ENCODE measurements at regions not wholly inside any gene's neighbourhood (a gene's known extent, or its start where the extent isn't known, plus 50 kb on each side); places are given as distances from the start of the nearest gene placed in this dataset.

DNA sequence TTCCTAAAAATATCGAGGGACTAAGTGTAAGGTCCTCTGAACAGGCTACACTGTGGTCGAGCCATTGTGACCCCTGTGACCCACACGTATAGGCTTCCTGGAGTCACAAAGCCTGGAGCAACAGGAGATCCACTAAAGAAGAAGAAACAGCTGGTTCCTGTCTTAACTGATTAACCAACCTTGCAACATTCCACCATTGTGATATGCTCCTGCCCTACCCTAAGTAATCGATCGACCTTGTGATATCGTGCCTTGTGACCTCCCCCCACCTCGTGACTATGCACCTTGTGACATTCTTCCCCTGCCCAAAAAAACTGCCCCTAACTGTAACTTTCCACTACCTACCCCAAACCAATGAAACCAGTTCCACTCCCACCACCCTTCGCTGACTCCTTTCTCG is 304.6 kb upstream of the FAM78B start:
- FAIRE-seq: no peak
- no peaks in the 10 kb centered on the region for H3K4me1 ChIP-seq (ENCODE audit: control insufficient read depth in 2 of 3, insufficient read depth in 2 of 3, low read depth in 1 of 3, low read length in 3 of 3)
- H3K9ac ChIP-seq (ENCODE audit: low read length in 3 of 3): no peak overlapping the region
- TF ChIP-seq, protein P1, sequence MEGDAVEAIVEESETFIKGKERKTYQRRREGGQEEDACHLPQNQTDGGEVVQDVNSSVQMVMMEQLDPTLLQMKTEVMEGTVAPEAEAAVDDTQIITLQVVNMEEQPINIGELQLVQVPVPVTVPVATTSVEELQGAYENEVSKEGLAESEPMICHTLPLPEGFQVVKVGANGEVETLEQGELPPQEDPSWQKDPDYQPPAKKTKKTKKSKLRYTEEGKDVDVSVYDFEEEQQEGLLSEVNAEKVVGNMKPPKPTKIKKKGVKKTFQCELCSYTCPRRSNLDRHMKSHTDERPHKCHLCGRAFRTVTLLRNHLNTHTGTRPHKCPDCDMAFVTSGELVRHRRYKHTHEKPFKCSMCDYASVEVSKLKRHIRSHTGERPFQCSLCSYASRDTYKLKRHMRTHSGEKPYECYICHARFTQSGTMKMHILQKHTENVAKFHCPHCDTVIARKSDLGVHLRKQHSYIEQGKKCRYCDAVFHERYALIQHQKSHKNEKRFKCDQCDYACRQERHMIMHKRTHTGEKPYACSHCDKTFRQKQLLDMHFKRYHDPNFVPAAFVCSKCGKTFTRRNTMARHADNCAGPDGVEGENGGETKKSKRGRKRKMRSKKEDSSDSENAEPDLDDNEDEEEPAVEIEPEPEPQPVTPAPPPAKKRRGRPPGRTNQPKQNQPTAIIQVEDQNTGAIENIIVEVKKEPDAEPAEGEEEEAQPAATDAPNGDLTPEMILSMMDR (IDR thresholded peaks at IDR 0.05; ENCODE audit: borderline replicate concordance, extremely low read depth, insufficient read depth): no peak
- H3K27me3 ChIP-seq (ENCODE audit: control insufficient read depth, insufficient read depth, low read length): no peaks in the 10 kb centered on the region
- H3K36me3 ChIP-seq (ENCODE audit: control insufficient read depth in 2 of 3, insufficient read depth in 3 of 3, low read length in 3 of 3): no peaks in the 10 kb centered on the region
- no peaks in the 10 kb centered on the region for H3K9me3 ChIP-seq (ENCODE audit: control insufficient read depth in 2 of 3, insufficient read depth in 1 of 3, low read length in 3 of 3)
- DNase-seq: no peak
- H3K4me3 ChIP-seq (ENCODE audit: low read length in 3 of 3): no peak overlapping the region
- intact Hi-C loops (cut with DNase I): no loop called here
- H3K27ac ChIP-seq (ENCODE audit: low read depth in 2 of 2, low read length in 2 of 2): no peak overlapping the region

DNA sequence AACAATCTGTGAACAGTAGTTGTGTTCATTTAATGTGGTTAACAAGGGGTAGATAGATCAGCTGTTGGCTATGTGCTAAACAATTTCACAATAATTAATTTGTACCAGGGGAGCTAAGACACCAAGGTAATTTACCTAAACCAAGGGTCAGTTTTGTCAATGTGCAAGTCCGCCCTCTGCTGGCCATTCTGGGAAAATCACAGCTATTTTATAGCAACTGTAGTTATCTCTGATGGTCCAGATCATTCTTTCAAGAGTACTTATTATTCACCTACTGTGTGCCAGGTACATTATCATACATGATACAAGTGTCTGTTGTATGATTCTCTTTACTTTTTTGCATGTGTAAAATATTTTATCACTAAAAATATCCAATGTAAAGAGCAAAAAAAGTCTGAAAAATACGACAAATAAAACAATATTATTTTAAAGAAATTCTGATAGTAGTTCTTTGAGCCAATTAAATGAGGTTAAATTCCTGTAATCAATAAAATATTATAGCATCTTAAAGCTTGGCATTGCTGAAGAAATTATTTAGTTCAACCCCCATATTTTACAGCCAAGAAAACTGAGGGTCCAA is 312.3 kb upstream of the FAM78B start:
- DNase-seq: peak in 4 of 5 donors; percentile 40 to 54 (median 50)
- TF ChIP-seq, protein P1 (IDR thresholded peaks at IDR 0.05; ENCODE audit: borderline replicate concordance, extremely low read depth, insufficient read depth): peak; percentile 60
- Histone ChIP-seq H3K9me3 (ENCODE audit: control insufficient read depth in 2 of 3, insufficient read depth in 1 of 3, low read length in 3 of 3) (no peaks in the 10 kb centered on the region), H3K4me3 (ENCODE audit: low read length in 3 of 3) (no peak overlapping the region), H3K27me3 (ENCODE audit: control insufficient read depth, insufficient read depth, low read length) (no peaks in the 10 kb centered on the region), H3K9ac (ENCODE audit: low read length in 3 of 3) (no peak overlapping the region), H3K36me3 (ENCODE audit: control insufficient read depth in 2 of 3, insufficient read depth in 3 of 3, low read length in 3 of 3) (no peaks in the 10 kb centered on the region), H3K4me1 (ENCODE audit: control insufficient read depth in 2 of 3, insufficient read depth in 2 of 3, low read depth in 1 of 3, low read length in 3 of 3) (no peaks in the 10 kb centered on the region), H3K27ac (ENCODE audit: low read depth in 2 of 2, low read length in 2 of 2) (no peak overlapping the region)
- FAIRE-seq: peak; percentile 70
- intact Hi-C loops (cut with DNase I): no loop called here

DNA sequence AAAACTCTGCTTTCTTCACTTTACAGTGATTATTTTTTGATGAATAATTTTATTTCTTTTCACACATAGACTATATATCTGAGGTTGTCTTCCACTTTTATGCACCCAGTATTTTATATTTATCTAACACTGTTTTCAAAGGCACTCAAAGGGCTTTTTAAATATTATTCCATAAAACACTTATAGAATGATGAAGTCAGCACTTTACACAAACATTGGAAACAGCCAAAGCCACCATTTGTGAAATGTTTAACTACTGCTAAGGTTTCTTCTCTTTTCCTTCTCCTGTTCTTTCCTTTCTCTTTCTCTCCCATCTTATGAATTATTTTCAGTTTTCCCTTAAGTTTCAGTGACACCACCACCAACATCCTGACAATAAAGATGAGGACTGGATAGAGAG is 317.7 kb upstream of the FAM78B start:
- no peak for FAIRE-seq
- intact Hi-C loops (cut with DNase I): no loop called here
- Histone ChIP-seq H3K36me3 (ENCODE audit: control insufficient read depth in 2 of 3, insufficient read depth in 3 of 3, low read length in 3 of 3) (no peaks in the 10 kb centered on the region), H3K27ac (ENCODE audit: low read depth in 2 of 2, low read length in 2 of 2) (no peak overlapping the region), H3K9ac (ENCODE audit: low read length in 3 of 3) (no peak overlapping the region), H3K4me1 (ENCODE audit: control insufficient read depth in 2 of 3, insufficient read depth in 2 of 3, low read depth in 1 of 3, low read length in 3 of 3) (no peaks in the 10 kb centered on the region), H3K9me3 (ENCODE audit: control insufficient read depth in 2 of 3, insufficient read depth in 1 of 3, low read length in 3 of 3) (no peaks in the 10 kb centered on the region), H3K4me3 (ENCODE audit: low read length in 3 of 3) (no peak overlapping the region), H3K27me3 (ENCODE audit: control insufficient read depth, insufficient read depth, low read length) (no peaks in the 10 kb centered on the region)
- no peak for DNase-seq
- TF ChIP-seq, protein P1 (IDR thresholded peaks at IDR 0.05; ENCODE audit: borderline replicate concordance, extremely low read depth, insufficient read depth): no peak

DNA sequence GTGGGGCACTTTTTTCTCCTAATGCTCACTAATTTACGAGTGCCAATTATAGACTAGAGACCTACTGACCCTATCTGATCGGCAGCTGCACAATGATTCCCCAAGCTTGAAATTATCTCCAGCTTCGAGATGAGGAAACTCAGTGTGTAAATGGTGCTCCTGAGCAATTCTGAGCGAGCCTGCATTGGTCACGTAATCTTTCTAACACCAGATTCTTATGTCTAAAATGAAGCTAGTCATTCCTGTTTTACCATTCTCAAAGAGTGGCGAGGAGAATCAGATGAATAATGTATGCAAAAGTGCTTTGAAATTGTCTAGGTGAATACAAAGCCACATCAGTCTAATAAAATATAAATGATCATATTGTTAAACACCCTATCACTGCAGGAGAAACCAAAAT is 318.1 kb upstream of the FAM78B start:
- Histone ChIP-seq H3K9me3 (ENCODE audit: control insufficient read depth in 2 of 3, insufficient read depth in 1 of 3, low read length in 3 of 3) (no peaks in the 10 kb centered on the region), H3K4me1 (ENCODE audit: control insufficient read depth in 2 of 3, insufficient read depth in 2 of 3, low read depth in 1 of 3, low read length in 3 of 3) (no peaks in the 10 kb centered on the region), H3K4me3 (ENCODE audit: low read length in 3 of 3) (no peak overlapping the region), H3K27ac (ENCODE audit: low read depth in 2 of 2, low read length in 2 of 2) (no peak overlapping the region), H3K9ac (ENCODE audit: low read length in 3 of 3) (no peak overlapping the region), H3K27me3 (ENCODE audit: control insufficient read depth, insufficient read depth, low read length) (no peaks in the 10 kb centered on the region), H3K36me3 (ENCODE audit: control insufficient read depth in 2 of 3, insufficient read depth in 3 of 3, low read length in 3 of 3) (no peaks in the 10 kb centered on the region)
- no peak for FAIRE-seq
- no peak for DNase-seq
- intact Hi-C loops (cut with DNase I): no loop called here
- TF ChIP-seq, protein P1 (IDR thresholded peaks at IDR 0.05; ENCODE audit: borderline replicate concordance, extremely low read depth, insufficient read depth): no peak
